Breast epithelium (tissue), 3 donors: ENCODE measurements at regions not wholly inside any gene's neighbourhood (a gene's known extent, or its start where the extent isn't known, plus 50 kb on each side); places are given as distances from the start of the nearest gene placed in this dataset.

ENCODE experiments used
- POLR2A ChIP-seq: fragments of 450-650 bp; IDR thresholded peaks from one replicate; pipeline ENCODE4 v1.6.1; 2016; ENCODE audit warnings: antibody characterized with exemption, mild to moderate bottlenecking, moderate library complexity
- TF ChIP-seq, protein P1 (sequence below), 3 donors: fragments of 450-650 bp; IDR thresholded peaks; one replicate each; pipeline ENCODE4 v1.5.1; 2016 to 2017; ENCODE audit warnings: antibody characterized with exemption in 3 of 3, mild to moderate bottlenecking in 3 of 3, moderate library complexity in 3 of 3

DNA sequence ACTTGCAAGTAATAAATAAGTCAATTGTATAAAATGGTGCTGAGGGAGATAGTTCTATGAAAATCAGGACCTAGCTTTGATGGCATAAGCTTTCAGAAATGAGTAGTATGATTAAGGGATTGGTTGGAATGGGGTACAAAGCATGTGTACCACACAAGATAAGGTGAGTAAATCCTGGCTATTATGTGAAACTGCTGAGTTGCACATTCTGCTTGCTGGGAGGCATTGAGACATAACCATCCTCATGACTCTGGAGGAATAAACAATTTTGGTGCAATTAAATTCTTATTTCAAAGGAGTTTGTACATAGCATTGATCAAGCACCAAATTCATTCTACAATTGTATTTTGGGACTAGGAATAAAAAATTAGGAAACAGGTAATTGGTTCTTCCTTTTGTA, 755.2 kb upstream of the ACO1 start:
- TF ChIP-seq, protein P1, sequence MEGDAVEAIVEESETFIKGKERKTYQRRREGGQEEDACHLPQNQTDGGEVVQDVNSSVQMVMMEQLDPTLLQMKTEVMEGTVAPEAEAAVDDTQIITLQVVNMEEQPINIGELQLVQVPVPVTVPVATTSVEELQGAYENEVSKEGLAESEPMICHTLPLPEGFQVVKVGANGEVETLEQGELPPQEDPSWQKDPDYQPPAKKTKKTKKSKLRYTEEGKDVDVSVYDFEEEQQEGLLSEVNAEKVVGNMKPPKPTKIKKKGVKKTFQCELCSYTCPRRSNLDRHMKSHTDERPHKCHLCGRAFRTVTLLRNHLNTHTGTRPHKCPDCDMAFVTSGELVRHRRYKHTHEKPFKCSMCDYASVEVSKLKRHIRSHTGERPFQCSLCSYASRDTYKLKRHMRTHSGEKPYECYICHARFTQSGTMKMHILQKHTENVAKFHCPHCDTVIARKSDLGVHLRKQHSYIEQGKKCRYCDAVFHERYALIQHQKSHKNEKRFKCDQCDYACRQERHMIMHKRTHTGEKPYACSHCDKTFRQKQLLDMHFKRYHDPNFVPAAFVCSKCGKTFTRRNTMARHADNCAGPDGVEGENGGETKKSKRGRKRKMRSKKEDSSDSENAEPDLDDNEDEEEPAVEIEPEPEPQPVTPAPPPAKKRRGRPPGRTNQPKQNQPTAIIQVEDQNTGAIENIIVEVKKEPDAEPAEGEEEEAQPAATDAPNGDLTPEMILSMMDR (IDR thresholded peaks at IDR 0.05): no peak
- no peak for TF ChIP-seq POLR2A
